Hippocampal formation (tissue), 2 donors: ENCODE measurements at regions not wholly inside any gene's neighbourhood (a gene's known extent, or its start where the extent isn't known, plus 50 kb on each side); places are given as distances from the start of the nearest gene placed in this dataset.

Source experiments
- DNase-seq, 2 donors: peaks; one replicate each; lab custom pipeline; 2025; lab: John Stamatoyannopoulos, UW

DNA sequence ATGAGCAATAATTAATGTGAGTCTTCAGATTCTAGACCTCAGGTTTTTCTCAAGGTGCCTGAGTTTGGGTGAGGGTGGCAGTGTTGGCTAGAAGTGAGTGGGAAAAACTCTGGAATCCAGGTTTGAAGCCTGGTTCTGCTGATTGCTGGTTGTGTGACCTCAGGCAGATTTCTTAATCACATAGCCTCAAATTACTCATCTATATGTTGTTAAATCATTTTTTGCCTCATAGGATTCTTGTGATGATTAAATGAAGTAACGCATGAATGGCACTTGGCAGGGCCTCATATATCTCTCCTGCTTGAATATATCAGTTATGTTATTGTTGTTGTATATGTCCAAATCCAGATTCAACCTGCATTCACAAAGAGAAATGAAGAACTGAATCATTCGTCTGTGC is 60.5 kb downstream of the NR2F2 start:
- no peak for DNase-seq

DNA sequence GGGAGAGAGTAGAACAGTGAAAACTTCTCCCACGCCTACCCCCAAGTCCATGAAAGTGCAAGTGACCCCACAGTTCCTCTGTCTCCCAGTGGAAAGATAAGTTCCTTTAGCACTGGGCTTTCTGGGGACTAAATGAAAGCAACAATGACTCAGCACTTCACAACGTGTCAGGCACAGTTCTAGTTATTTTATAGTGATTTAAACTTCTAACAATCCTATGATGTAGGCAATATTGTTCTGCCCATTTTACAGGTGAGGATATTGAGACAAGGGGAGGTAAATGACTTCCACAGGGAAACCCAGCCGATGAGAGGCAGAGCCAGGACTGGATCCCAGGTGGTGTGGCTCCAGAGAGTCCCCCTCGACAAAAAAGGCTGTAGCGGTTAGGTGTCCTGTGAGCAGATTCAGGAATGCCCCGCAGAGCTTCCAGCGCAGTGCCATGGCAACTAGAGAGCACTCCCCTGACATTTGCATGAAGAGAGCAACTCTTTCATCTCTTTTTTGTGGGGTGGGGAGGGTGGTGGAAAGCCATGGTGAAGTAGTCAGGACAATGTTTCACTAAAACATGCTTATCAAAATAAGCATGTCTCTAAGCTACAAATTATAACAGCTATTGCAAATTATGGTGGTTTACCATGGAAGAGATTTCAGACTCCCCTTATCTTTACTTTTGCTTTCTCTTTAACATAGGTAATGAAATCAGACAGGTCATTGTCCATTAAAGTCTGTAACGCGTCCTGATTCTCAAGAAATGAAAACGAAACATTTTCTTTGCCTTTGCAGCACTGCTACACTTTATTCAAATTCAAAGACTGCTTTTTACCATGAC is 62.1 kb downstream of the NR2F2 start:
- DNase-seq, result no peak

DNA sequence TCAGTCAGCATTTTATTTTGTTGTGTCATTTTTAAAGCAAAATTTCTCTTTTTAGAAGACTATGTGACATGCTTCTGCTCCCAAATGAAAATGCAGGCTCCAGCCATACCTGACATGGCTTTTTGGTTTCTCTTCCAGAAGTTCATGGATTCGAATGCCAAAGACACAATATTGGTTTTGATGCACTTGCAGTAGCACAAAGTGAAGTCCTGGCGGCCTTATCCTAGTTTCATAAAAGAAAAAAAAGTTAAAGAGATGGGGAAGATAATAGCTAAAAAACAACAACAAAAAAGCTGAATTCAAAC is 62.7 kb downstream of the NR2F2 start:
- no peak for DNase-seq

DNA sequence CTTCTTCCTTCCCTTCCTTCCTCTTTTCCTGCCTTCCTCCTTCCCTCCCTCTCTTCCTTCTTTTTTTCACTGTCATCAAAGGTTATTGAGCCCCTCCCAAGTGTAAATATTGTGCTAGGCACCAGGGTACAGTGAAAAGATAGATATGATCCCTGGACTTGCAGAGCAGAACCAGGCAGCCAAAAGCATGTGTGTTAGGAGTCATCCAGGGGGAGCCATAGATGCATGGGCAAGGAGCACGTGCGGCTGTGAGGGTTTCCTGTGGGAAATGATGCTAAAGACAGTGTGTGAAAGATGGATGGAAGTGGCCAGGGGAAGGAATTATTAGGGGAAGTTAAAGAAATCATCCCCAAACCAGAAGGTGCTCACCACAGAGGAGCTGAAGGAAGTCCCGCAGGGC is 65.2 kb downstream of the NR2F2 start:
- DNase-seq, result no peak

DNA sequence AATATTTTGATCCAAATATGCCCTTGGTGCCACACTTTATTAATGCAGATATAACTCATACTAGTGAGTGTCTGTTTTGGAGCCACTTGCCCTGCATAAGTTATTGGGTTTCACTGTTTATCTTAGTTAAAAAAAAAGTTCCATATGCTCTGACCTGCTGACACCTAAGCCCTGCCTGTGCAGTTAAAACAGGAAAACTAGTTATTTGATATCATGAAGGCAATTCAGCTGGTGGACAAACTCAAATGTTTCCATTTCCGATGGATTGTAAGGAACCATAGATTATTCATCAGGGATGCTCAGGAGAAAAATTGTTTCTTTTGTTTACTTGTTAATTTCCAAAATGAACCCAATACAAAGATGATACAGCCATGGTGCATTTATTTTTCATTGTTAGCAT is 68.3 kb downstream of the NR2F2 start:
- no peak for DNase-seq

DNA sequence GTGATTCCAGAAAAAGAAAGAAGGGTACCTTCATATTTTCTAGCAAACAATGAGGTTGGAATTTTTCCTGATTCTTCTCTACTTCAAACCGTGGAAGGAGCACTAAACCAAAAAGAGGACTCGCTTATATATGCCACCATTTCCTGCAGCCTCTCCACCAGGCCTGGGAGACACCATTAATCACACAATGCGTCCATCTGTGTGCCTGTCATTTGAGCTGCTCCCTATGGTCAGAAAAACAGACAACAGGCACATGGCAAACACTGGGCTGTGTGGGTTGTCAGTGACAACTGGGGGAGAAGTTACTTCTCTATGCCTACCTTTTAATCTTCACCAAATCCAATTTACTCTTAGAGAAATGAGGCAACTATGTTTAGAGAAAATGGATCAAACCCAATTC is 71.9 kb downstream of the NR2F2 start:
- no peak for DNase-seq

DNA sequence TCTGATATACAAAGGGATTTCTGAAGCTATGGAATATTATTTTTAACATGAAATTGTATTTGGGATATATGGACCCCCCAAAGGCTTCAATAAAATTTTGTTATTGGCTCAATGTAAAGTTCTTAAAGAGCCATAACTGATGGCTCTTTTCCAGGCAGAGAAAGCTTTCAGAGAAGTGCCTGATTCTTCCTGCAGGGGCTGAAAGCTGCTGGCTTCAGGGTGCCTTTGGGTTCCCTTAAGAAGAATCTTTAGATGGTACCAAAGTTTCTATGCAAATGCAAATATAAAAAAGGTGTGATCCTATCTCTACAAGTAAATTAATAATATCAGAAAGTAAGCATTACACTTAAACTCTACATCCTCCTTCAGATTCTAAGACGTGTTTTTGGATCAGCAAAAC is 72.6 kb downstream of the NR2F2 start:
- DNase-seq, result no peak

DNA sequence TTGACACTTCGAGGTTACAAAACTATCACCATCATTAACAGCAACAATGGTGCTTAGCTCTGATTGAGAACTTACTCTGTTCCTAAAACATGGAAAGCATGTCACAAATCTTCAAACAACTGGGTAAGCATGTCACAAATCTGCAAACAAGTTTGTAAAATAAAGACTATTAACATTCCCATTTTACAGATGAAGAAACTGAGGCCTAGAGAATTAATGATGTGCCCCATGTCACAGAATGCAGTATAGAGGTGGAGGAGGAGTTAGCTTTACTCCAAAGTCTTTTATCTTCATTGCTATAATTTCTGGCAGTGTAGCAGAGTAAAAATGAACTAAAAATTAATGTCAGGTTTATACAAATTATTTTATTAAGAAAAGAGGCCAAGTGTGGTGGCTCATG is 73.4 kb downstream of the NR2F2 start:
- DNase-seq, result no peak

DNA sequence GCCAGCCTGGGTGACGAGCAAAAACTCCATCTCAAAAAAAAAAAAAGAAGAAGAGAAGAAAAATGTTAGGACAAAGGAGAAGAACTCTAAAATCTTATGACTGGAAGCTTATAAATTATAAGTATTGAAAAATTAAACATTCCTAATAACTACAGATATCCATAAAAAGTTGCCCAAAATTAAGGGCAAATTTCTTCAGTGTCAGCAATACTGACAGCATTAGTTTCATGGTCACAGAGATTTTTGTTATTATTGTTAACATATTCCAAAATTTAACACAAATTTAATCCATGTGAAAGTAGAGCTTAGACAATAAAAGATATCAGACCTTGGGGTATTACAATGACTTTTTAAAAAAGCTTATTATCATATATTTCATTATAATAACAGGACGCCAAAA is 74.1 kb downstream of the NR2F2 start:
- DNase-seq, result no peak

DNA sequence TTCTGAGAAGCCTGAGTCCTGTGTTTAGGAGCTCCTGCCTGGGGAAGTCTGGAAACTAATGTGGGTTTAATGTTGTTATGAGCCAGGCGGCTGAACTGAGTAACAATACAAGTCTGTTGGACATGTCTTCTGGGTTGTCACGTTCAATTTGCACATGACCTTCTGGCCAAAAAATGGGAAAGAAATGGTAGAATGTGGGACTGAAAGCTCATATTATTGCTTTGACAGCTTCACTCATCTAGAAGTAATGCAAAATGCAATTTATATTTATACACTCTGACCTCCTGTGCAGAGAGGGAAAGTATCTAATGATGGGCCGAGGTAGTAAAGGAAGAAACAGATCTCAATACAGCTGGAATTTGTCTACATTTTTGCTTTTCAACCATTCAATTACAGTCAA is 75.8 kb downstream of the NR2F2 start:
- DNase-seq, result no peak

DNA sequence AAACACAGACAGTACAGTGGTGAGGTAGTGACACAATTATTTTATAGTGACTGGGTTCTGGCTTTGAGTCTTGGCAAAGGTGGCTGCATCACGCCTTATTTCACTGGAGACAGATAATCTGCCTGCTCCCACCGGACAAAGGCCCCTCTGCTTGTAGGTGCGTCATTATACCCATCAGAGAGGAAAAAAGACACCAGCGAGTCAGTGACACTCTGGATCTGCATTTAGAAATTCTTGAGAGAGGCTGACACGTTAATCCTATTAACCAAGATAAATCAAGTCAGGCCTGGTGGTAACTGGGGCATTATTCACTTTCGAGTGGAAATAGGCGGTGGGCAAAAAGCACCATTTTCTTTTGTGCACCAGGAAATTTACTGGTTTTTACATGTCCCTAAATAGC is 76.2 kb downstream of the NR2F2 start:
- no peak for DNase-seq

DNA sequence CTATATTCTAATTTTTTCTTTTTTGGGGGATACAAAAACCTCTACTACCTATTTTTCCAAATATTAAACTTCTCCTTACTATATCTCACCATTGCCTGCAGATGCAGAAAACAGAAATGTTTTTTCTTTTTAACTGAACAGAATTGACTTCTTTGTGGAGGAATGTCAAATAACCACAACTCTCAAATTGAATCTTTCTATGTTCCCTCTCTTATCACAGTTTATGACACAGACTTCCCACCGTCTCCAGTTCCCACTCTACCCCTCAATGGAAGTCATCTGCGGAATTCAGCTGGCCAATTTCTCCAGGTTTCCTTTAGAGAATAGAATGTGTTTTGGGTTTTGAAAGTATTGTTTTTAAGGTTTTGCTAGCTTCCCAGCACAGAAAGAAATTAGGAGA is 77.0 kb downstream of the NR2F2 start:
- no peak for DNase-seq

DNA sequence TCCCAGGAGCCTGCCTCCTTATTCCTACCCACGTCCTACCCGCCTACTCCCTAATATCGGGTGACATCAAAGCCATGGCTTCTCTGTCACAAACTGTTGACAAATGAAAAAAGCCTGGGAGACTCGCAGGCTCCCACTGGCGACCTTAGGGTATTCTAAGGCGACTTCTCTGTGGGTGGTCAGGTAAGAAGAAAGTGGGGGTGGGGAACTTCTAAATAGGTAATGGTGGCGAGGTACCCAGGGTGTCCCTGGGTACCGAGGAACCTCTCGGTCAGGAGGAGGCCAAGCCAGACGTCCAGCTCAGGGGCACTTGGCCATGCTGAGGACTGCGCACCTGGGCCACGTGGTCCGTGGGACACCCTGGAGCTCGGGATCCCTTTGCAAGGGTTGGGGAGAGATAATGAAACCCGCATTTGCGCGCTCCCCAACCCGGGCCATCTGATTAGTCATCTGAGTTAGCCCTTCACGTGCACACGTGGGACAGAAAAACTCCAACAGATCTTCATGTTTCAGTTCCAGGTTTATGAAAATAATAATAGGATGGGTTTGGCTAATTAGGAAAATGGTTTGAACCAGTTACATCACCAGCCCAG is 78.2 kb downstream of the NR2F2 start:
- no peak for DNase-seq

DNA sequence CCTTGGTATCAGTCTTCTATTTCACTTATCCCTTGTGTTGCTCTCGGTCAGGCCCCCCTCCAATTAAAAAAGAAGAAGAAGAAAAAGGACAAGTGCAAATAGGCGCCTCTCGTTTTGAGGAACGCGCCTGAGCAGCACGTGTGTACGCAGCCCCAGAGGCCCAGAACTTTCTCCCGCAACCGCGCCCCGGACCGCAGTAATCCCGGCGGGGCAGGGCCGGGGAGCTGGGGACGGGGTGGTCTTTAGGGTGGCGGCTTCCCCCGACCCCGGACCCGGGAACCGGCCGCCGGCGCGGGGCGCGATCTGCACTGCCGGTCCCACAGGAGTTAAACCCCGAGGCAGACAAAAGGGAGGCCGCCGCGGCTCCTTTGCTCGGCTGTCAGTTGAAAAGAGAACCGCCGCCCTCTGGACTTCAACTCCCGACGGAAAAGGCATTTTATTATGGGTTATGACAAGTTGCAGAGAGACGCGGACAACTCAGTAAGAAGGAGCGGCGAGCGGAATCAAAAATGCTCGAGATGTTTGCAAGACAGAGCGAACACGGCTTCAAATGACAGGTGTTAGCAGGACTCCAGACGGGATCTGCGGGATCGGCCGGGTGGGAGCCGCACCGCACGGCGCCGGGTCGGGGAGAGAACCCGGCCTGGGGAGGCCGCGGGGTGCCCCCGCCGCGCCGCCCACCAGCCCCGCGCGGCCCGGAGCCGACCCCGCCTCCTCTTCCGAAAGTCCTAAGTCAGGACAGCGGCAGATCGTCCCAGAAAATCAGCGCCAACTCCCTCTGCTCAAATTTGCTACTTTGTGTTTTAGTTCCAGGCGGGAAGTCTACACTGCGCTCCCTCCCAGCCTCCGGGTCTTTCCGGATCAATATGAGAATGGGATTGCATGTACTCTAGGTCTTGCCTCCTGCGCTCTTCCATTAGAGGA is 79.0 kb downstream of the NR2F2 start:
- no peak for DNase-seq

DNA sequence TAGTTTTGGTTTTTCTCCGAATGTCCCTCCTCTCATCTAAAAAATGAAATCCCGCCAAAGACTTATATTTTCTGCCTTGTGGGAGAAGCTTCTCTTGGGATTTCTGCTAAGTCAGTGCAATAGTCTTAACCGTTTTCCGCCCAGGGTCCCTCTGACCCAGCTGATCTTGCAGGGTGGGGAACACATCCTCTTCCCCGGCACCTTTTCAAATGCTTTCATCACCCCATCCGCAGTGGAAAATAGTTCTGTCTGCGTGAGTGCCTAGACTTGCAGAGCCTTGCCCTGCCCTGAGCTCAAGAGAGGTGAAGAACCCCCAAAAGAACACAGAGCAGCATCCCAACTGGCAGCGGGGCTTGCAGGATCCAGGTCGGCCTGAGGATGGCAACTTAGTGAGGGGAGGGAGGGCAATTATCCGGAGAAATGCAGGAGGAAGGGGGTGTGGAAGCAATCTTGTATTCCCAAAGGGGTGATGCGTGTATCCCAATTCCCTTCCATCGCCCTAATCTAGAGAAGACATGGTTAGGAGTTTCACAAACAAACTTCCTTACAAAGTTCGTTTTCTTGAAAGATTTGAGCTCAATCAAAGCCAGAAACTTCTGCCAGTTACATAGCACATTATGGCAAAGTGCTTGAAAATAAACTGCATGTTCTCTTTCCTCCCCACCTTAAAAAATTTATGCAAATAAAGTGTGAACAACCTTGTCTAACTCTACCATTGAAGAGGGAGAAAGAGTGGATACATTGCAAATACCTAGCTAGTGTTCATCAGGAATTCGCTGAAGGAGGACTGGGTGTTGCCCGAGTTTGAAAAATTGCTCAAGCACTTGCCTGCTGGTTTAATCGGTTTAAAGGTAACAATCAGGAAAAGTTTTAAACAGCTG is 79.9 kb downstream of the NR2F2 start:
- DNase-seq, result no peak

DNA sequence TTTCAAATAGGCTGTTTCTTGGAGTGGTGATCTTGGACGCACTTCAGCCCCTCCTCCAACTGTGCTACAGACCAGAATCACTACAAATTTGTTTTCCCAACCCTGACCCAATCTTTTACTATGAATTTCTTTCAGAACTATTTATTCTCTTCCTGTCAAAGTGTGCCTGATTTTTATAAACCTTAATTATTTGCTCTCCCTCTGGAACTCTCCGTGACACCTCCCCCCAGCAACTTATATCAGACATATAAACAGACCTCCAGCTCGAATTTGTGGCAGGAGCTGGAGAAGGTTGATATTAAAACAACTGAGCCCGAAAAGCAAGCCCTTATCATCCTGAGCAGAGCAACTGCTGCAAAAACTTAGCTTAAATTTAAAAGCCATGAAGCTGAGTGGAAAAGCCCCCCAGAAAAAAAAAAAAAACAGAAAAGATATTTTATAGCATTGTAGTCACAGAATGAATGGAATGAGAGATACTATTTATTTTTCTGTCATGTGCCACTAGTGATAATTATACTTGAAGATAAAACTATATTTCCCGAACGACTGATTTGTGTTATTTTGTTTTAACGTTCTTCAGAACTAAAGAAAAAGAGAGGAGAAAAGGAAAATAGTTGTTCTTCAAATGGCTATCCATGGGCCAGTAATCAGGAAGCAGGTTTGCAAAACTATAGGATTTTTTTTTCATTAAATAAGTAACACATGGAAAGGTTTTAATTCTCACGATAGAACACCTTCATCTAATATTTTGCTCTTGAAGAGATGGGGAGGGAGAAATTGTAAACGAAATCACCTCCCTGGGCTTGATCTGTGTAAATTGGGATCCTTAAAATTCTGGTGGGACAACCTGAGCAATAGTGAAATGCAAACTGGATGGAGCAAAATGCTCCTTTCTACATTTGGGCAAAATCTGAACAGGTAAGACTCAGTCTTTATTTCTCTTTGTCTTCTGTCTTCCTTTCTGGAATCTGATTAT is 80.8 kb downstream of the NR2F2 start:
- DNase-seq, result no peak

DNA sequence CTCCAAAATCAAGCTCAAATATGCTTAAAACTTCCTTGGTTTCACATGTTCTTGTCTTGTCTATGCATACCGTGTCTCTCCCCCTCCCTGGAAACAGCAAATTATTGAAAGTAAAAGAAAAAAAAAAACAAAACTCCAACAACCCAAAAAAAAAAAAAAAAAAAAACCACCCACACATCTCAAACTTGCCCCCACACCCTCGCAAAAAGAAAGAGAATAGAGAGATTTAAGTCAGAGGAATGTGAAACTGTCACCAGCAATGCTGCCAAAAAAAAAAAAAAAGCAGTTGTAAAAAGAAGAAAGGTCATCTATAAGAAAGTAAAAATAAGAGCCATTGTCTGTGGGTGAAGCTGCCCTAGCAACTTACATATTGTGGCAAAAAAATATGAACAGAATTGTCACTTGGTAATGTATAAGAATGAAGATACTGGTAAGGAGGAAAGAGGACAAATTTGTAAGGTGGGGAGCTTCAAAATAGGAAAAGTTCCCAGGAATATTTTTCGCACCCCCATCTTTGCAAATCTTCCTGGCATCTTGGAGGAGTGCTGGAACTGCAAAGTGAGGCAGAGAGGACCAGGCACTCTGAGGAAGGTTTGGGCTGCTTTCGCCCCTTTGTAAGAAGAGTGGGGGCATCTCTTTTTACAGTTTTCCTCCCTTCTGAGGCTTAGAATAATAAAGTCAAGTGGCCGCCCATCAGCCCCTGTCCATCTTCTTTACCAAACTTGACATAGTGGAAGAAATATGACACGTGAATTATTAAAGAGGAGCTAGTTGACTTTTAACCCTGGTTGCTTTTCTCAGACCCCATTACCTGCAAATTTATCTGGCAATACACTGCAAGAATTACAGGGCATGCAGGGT is 81.8 kb downstream of the NR2F2 start:
- DNase-seq, result no peak

DNA sequence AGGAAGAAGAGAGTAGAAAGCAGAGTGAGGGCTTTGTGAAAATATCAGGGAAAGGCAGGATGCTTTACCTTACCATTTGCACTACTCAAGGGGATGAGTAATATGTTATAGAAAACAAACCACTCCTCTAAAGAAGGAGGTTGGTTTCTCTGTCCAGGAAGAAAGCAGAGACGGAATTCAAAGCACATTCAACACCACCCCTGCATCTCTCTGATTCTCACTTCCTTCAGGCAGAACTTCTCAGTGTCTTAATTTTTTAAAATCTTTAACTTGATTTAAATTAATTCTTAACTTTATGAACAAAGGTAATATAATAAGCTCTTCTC is 82.4 kb downstream of the NR2F2 start:
- DNase-seq, result no peak

DNA sequence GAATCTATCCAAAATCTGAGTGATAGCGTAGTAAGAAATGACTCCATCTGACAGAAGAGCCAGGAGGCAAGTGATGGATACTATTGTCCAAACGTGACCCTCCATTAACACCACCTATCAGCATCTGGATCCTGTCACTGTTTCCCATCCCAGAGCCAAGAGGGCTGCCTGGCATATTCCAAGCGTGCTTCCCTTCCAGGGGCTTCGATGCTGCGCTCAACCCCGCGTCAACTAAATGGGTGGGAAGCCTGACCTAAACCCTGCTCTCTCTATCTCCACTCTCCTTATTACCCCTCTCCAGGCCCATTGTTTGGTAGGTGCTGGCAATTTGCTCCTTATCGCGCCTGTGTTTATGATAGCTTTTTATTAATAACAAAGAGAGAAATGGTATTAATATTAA is 83.2 kb downstream of the NR2F2 start:
- DNase-seq, result no peak

DNA sequence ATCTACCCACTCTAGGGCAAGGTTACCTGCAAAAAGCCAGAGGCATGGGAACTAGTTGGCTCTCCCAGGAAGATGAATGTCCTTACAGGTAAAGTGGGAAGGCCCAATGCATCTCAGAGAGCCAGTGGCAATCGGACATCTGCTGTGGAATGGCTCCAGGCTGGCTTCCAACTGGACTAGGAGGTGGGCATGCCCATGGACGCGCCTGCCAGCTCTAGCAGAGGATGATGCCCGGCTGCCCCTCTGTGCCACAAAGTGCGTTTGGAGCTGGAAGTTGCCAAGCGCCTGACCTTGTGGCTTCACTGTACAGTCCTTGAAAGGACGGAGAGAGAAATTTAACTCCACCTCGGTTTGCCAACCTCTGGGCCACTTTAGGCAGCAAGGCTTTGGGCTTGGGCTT is 84.4 kb downstream of the NR2F2 start:
- DNase-seq, result no peak
